Endothelial cell of umbilical vein (primary cell): ENCODE measurements at regions not wholly inside any gene's neighbourhood (a gene's known extent, or its start where the extent isn't known, plus 50 kb on each side); places are given as distances from the start of the nearest gene placed in this dataset.

Source experiments
- BruUV-seq: library from RNA; stranded (reverse); fragments of 400-500 nt; replicated peaks from 2 replicates; lab custom pipeline; 2021; lab: Mats Ljungman, UMichigan
- CTCF ChIA-PET: fragments of 300-600, 350-600 bp; sonication (Branson Sonifier 250); formaldehyde crosslinking; loops from one replicate; lab custom pipeline; 2021; ENCODE audit warnings: antibody characterized with exemption, inconsistent platforms; lab: Charles Lee
- POLR2A ChIA-PET: fragments of 300-600, 350-600 bp; sonication (Branson Sonifier 250); formaldehyde crosslinking; loops from one replicate; lab custom pipeline; 2021; ENCODE audit warnings: antibody characterized with exemption, inconsistent platforms; lab: Charles Lee
- DNase-seq: peaks from one replicate; pipeline ENCODE4 v3.0.0-alpha.2; 2011; ENCODE audit warnings: low read depth, low spot score
- FAIRE-seq: peaks from 2 replicates; lab custom pipeline; 2011; peaks lifted over from hg19 to GRCh38; lab: Jason Lieb, UNC
- H2AFZ ChIP-seq: 2 replicates; pipeline ENCODE4 v1.6.0; 2012; ENCODE audit warnings: low read depth, low read length, control low read depth, inconsistent platforms
- H3K27ac ChIP-seq: 2 replicates; pipeline ENCODE4 v1.5.1; 2011; ENCODE audit warnings: low read depth, mild to moderate bottlenecking, control low read depth, low read length, moderate library complexity; ENCODE audit not compliant: insufficient read depth
- H3K27me3 ChIP-seq, 2 experiments: 2 replicates each; pipeline versions ENCODE4 v1.6.0 to v1.6.1; 2011; ENCODE audit warnings: low read length in 2 of 2, mixed read lengths in 1 of 2; ENCODE audit not compliant: control insufficient read depth in 2 of 2, insufficient read depth in 2 of 2
- H3K36me3 ChIP-seq, 2 experiments: 2 replicates in 1 of 2; 3 replicates in 1 of 2; pipeline ENCODE4 v1.5.1; 2011; ENCODE audit warnings: low read length in 2 of 2, mild to moderate bottlenecking in 1 of 2, moderate library complexity in 1 of 2; ENCODE audit not compliant: control insufficient read depth in 2 of 2, insufficient read depth in 2 of 2; ENCODE audit errors: extremely low read depth in 1 of 2
- H3K4me1 ChIP-seq: 3 replicates; pipeline ENCODE4 v1.5.1; 2011; ENCODE audit warnings: mild to moderate bottlenecking, low read length; ENCODE audit not compliant: control insufficient read depth, insufficient read depth; ENCODE audit errors: extremely low read depth
- H3K4me2 ChIP-seq: 2 replicates; pipeline ENCODE4 v1.6.1; 2011; ENCODE audit warnings: low read length, control low read depth, mixed read lengths; ENCODE audit not compliant: insufficient read depth
- H3K4me3 ChIP-seq, 3 experiments: fragments of 200-600 bp in 1 of 3; sonication (generic), shearing (Covaris generic) in 1 of 3; replicated peaks in 1 of 3; 2 replicates each; pipeline ENCODE4 v1.5.1; 2011 to 2016; ENCODE audit warnings: control low read depth in 3 of 3, low read length in 3 of 3, mild to moderate bottlenecking in 2 of 3, inconsistent platforms in 1 of 3, low read depth in 1 of 3, moderate library complexity in 1 of 3; ENCODE audit not compliant: insufficient read depth in 1 of 3
- H3K79me2 ChIP-seq: 2 replicates; pipeline ENCODE4 v1.6.0; 2012; ENCODE audit warnings: low read length, inconsistent platforms; ENCODE audit not compliant: control insufficient read depth, insufficient read depth
- H3K9ac ChIP-seq: replicated peaks from 2 replicates; pipeline ENCODE3; 2011; ENCODE audit warnings: low read length, control low read depth; ENCODE audit not compliant: insufficient read depth; ENCODE audit errors: extremely low read depth
- H3K9me1 ChIP-seq: replicated peaks from 3 replicates; pipeline ENCODE4 v1.6.0; 2011; ENCODE audit warnings: mild to moderate bottlenecking, low read length; ENCODE audit not compliant: control insufficient read depth, insufficient read depth; ENCODE audit errors: extremely low read depth
- H3K9me3 ChIP-seq: replicated peaks from 2 replicates; pipeline ENCODE4 v1.5.1; 2012; ENCODE audit warnings: low read length, inconsistent platforms; ENCODE audit not compliant: control insufficient read depth, insufficient read depth
- H4K20me1 ChIP-seq: replicated peaks from 2 replicates; pipeline ENCODE3; 2011; ENCODE audit warnings: mild to moderate bottlenecking, low read length; ENCODE audit not compliant: control insufficient read depth, insufficient read depth; ENCODE audit errors: extremely low read depth
- EZH2 ChIP-seq: IDR thresholded peaks from 2 replicates; pipeline ENCODE4 v1.6.1; 2012; ENCODE audit warnings: borderline replicate concordance, low read depth, mild to moderate bottlenecking, moderate library complexity, low read length, inconsistent platforms; ENCODE audit not compliant: severe bottlenecking
- FOS ChIP-seq: IDR thresholded peaks from 2 replicates; pipeline ENCODE4 v1.6.1; 2011; ENCODE audit warnings: mild to moderate bottlenecking, low read length, moderate library complexity, borderline replicate concordance; ENCODE audit not compliant: insufficient read depth
- GATA2 ChIP-seq: IDR thresholded peaks from 2 replicates; pipeline ENCODE4 v1.7.0; 2011; ENCODE audit warnings: low read depth, mild to moderate bottlenecking, moderate library complexity, mixed read lengths, low read length; ENCODE audit not compliant: insufficient read length, insufficient read depth
- JUN ChIP-seq: IDR thresholded peaks from 2 replicates; pipeline ENCODE4 v1.6.1; 2011; ENCODE audit warnings: borderline replicate concordance, low read depth; ENCODE audit not compliant: insufficient read length, insufficient read depth
- MYC ChIP-seq: IDR thresholded peaks from one replicate; pipeline ENCODE4 v1.6.1; 2011; ENCODE audit warnings: mild to moderate bottlenecking, low read depth, low read length
- POLR2A ChIP-seq: IDR thresholded peaks from 2 replicates; pipeline ENCODE4 v1.6.1; 2012; ENCODE audit warnings: low read depth, mild to moderate bottlenecking, control low read depth, low read length
- POLR2AphosphoS5 ChIP-seq: IDR thresholded peaks from 2 replicates; pipeline ENCODE4 v1.6.1; 2012; ENCODE audit warnings: low read depth, mild to moderate bottlenecking, control low read depth, low read length, moderate library complexity; ENCODE audit not compliant: insufficient read depth
- dilution Hi-C: fragments of 300-500 bp; cut with MboI; formaldehyde crosslinking; loops from one replicate; pipeline ENCODE4 v1.15.0; 2019; ENCODE audit warnings: low sequenced_read_pairs; ENCODE audit not compliant: extremely low pct_ligation_motif_present
- intact Hi-C: fragments of 100-400 bp; cut with micrococcal nuclease; formaldehyde crosslinking; loops from one replicate; pipeline ENCODE4 v1.10.0; 2022
- TF ChIP-seq, protein P1 (sequence below): IDR thresholded peaks from 2 replicates; pipeline ENCODE4 v1.6.1; 2011; ENCODE audit not compliant: insufficient read depth, insufficient read length
- TF ChIP-seq, protein P2 (sequence below), 2 donors: IDR thresholded peaks; 1 replicate in 1 of 2; 2 replicates in 1 of 2; pipeline ENCODE4 v1.5.1; 2011; ENCODE audit warnings: low read length in 2 of 2, mild to moderate bottlenecking in 2 of 2, moderate library complexity in 2 of 2, control low read depth in 1 of 2, inconsistent platforms in 1 of 2, low read depth in 1 of 2; ENCODE audit not compliant: insufficient read depth in 1 of 2; ENCODE audit errors: extremely low read depth in 1 of 2

DNA sequence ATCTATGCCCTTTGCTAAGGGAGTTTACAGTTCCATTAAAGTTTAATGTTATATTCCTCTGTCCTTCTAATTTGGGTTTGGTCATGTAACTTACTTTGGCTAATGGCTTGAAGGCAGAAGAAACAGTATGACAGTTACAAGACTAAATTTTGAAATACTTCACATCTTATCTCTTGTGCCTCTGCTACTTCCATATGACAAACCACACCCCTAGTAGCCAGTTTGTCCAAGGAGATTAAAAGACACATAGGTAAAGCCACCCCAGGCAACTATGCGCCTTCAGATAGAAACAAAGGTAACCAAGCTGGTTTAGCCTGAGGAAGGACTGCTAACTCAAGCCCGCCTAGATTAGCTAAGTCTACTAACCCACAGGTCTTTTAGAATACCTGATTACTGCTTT is 273.4 kb upstream of the MIR17HG start:
- no peak overlapping the region for H2AFZ ChIP-seq
- BruUV-seq = no TSS peak
- intact Hi-C loops (no loop called here), dilution Hi-C loops (no loop called here)
- H3K9ac ChIP-seq = no peak overlapping the region
- CTCF ChIA-PET = no interaction called here
- no peak overlapping the region for H3K4me2 ChIP-seq
- POLR2A ChIA-PET = no interaction called here
- H3K27me3 ChIP-seq = no peaks in the 10 kb centered on the region
- H3K79me2 ChIP-seq = no peaks in the 10 kb centered on the region
- H3K4me1 ChIP-seq = no peaks in the 10 kb centered on the region
- H3K9me3 ChIP-seq = no peaks in the 10 kb centered on the region
- H4K20me1 ChIP-seq = no peaks in the 10 kb centered on the region
- no peak overlapping the region for H3K27ac ChIP-seq
- DNase-seq (no peak), FAIRE-seq (no peak)
- H3K36me3 ChIP-seq = no peaks in the 10 kb centered on the region
- no peak overlapping the region for H3K4me3 ChIP-seq
- no peaks in the 10 kb centered on the region for H3K9me1 ChIP-seq
- TF ChIP-seq, protein P1, sequence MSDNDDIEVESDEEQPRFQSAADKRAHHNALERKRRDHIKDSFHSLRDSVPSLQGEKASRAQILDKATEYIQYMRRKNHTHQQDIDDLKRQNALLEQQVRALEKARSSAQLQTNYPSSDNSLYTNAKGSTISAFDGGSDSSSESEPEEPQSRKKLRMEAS = no peak
- TF ChIP-seq EZH2 (no peak), JUN (no peak), POLR2AphosphoS5 (no peak)

DNA sequence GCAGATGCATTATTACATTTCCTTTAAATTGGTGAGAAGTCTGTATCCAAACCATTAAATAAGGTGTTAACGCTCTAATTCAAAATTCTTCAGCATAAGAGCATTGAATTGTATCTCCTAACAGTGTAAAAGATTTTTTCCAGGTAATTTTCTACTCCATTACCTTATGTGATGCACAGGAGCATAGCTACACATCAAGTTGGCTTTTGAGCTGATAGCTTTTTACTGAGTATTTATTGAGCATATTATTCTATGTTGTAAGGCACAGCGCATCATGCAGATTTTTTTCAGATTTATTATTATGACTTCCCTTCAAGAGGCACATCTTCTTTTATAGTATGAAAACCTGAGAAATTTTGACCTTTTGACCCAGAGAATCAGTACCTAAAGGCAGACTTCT is 270.7 kb upstream of the MIR17HG start:
- Histone ChIP-seq H3K4me2 (no peak overlapping the region), H3K9ac (no peak overlapping the region), H3K79me2 (no peaks in the 10 kb centered on the region), H3K36me3 (no peaks in the 10 kb centered on the region), H3K27ac (no peak overlapping the region), H4K20me1 (no peaks in the 10 kb centered on the region), H3K27me3 (no peaks in the 10 kb centered on the region), H3K4me3 (no peak overlapping the region), H3K4me1 (no peaks in the 10 kb centered on the region), H3K9me1 (no peaks in the 10 kb centered on the region), H3K9me3 (no peaks in the 10 kb centered on the region), H2AFZ (no peak overlapping the region)
- TF ChIP-seq JUN = no peak
- TF ChIP-seq EZH2 = no peak
- no peak for TF ChIP-seq FOS
- no peak for TF ChIP-seq MYC
- TF ChIP-seq GATA2 = no peak
- no peak for TF ChIP-seq POLR2AphosphoS5
- TF ChIP-seq, protein P2, sequence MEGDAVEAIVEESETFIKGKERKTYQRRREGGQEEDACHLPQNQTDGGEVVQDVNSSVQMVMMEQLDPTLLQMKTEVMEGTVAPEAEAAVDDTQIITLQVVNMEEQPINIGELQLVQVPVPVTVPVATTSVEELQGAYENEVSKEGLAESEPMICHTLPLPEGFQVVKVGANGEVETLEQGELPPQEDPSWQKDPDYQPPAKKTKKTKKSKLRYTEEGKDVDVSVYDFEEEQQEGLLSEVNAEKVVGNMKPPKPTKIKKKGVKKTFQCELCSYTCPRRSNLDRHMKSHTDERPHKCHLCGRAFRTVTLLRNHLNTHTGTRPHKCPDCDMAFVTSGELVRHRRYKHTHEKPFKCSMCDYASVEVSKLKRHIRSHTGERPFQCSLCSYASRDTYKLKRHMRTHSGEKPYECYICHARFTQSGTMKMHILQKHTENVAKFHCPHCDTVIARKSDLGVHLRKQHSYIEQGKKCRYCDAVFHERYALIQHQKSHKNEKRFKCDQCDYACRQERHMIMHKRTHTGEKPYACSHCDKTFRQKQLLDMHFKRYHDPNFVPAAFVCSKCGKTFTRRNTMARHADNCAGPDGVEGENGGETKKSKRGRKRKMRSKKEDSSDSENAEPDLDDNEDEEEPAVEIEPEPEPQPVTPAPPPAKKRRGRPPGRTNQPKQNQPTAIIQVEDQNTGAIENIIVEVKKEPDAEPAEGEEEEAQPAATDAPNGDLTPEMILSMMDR (IDR thresholded peaks at IDR 0.05; ENCODE audit: extremely low read depth in 1 of 2, insufficient read depth in 1 of 2, low read depth in 1 of 2, low read length in 2 of 2) = no peak
- TF ChIP-seq POLR2A = no peak
- intact Hi-C loops (no loop called here), dilution Hi-C loops (no loop called here)
- DNase-seq (no peak), FAIRE-seq (no peak)
- ChIA-PET POLR2A (no interaction called here), CTCF (no interaction called here)
- BruUV-seq = no TSS peak
